ENCODE measurements at regions not wholly inside any gene's neighbourhood (a gene's known extent, or its start where the extent isn't known, plus 50 kb on each side); places are given as distances from the start of the nearest gene placed in this dataset.

DNA sequence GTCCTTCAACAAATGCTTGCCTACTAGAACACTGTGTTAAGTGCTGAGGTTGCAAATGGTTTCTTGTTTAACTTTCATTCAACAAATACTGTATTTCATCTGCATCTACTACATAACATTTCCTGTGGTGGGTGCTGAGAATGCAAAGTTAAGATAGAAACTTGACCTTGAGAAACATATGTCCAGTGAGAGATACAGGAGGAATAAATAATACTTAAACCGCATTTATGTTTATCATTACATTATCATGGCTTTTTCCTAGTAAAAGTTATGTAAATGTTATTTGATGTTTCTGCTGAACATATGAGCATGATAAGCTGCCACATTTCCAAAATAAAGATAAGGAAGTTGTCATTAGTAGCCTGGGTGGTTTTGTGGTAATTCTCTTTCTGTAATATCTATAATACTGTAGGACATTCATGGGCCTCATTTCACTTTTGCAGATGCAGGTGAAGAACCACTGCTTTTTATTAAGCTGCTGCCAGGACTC lies 590.4 kb downstream of the PLPP3 start:
- TF ChIP-seq EZH2phosphoT487 (IDR thresholded peaks at IDR 0.05; ENCODE audit: low read depth), result no peak
- TF ChIP-seq, protein P1, sequence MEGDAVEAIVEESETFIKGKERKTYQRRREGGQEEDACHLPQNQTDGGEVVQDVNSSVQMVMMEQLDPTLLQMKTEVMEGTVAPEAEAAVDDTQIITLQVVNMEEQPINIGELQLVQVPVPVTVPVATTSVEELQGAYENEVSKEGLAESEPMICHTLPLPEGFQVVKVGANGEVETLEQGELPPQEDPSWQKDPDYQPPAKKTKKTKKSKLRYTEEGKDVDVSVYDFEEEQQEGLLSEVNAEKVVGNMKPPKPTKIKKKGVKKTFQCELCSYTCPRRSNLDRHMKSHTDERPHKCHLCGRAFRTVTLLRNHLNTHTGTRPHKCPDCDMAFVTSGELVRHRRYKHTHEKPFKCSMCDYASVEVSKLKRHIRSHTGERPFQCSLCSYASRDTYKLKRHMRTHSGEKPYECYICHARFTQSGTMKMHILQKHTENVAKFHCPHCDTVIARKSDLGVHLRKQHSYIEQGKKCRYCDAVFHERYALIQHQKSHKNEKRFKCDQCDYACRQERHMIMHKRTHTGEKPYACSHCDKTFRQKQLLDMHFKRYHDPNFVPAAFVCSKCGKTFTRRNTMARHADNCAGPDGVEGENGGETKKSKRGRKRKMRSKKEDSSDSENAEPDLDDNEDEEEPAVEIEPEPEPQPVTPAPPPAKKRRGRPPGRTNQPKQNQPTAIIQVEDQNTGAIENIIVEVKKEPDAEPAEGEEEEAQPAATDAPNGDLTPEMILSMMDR (IDR thresholded peaks at IDR 0.05; ENCODE audit: low read depth, low read length), result no peak
- no peaks in the 10 kb centered on the region for H4K20me1 ChIP-seq (ENCODE audit: insufficient read depth, low read length)

DNA sequence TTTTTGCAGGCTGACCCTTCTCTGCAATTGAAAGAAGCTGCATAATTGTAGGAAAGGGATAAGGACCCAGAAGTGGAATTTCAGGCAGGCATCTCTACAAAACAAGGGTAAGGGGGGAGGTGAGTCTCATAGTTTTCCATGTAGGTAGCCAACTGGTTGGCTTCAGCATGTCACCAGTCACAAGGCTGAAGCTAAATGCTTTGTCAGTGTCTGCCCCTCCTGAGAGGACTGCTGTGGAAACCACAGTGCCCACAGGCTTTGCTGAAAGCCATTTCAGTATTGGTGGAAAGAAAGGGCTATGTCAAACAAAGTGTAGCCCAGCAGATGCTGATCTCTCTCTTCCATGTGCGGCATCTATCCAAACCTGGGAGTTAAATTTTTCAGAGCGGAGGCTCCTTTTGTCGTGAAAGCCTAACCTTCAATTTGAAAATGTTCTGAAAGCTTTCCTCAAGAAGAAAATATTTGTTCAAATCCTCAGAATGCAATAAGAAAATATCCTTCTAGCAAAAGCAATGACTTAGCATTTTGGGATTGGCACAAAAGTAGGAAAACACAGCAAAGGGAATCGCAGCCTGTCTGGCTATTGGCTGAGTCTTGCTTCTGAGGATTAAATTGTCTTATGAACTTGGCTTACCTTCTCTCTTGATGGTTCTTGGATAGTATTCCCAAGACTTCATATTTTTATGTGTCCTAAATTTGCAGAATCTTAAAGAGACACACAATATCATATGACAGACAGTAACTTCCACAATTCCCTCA lies 591.7 kb downstream of the PLPP3 start:
- no peaks in the 10 kb centered on the region for H3K9me3 ChIP-seq (ENCODE audit: insufficient read depth, low read length)
- H3K4me1 ChIP-seq (ENCODE audit: low read length), result no peaks in the 10 kb centered on the region
- TF ChIP-seq, protein P1 (IDR thresholded peaks at IDR 0.05; ENCODE audit: low read depth, low read length), result no peak
- TF ChIP-seq EZH2phosphoT487 (IDR thresholded peaks at IDR 0.05; ENCODE audit: low read depth), result no peak
- H3K79me2 ChIP-seq (ENCODE audit: low read length), result no peaks in the 10 kb centered on the region
- no peaks in the 10 kb centered on the region for H3K27me3 ChIP-seq (ENCODE audit: low read depth, low read length)
- no peaks in the 10 kb centered on the region for H4K20me1 ChIP-seq (ENCODE audit: insufficient read depth, low read length)
- H3K4me3 ChIP-seq (ENCODE audit: low read length), result no peak overlapping the region
- H3K4me2 ChIP-seq (ENCODE audit: low read length), result no peak overlapping the region
- H3K9ac ChIP-seq (ENCODE audit: low read length), result no peak overlapping the region
- H3K27ac ChIP-seq (ENCODE audit: low read length), result no peak overlapping the region
- H2AFZ ChIP-seq (ENCODE audit: low read depth, low read length), result no peak overlapping the region
- H3K36me3 ChIP-seq (replicated peaks; ENCODE audit: low read depth, low read length), result no peaks in the 10 kb centered on the region

More for the DNA sequence above, 590.4 kb downstream of the PLPP3 start:
- Histone ChIP-seq H3K9ac (ENCODE audit: low read length) (no peak overlapping the region), H3K36me3 (replicated peaks; ENCODE audit: low read depth, low read length) (no peaks in the 10 kb centered on the region), H3K4me2 (ENCODE audit: low read length) (no peak overlapping the region), H3K27me3 (ENCODE audit: low read depth, low read length) (no peaks in the 10 kb centered on the region), H3K27ac (ENCODE audit: low read length) (no peak overlapping the region), H3K9me3 (ENCODE audit: insufficient read depth, low read length) (no peaks in the 10 kb centered on the region), H3K4me1 (ENCODE audit: low read length) (no peaks in the 10 kb centered on the region), H2AFZ (ENCODE audit: low read depth, low read length) (no peak overlapping the region), H3K4me3 (ENCODE audit: low read length) (no peak overlapping the region), H3K79me2 (ENCODE audit: low read length) (no peaks in the 10 kb centered on the region)

DNA sequence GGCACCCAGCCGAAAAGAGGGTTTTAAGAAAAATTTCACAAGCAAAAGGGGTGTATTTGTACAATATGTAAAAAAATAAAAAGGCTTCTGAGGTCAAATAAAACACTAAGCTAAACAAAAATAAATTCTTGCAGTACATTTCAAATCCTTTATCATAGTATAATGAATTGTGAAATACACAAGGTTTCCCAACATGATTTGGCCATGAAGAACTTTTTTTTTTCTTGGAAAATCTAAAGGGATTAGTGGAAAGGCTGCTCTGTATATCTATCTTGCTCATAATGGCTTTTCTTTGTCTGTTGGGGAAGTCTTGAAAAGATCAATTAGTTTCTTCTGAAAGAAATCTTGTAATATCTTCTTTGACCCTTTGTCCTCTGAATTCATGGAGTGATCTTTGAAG lies 593.4 kb downstream of the PLPP3 start:
- Histone ChIP-seq H3K9ac (ENCODE audit: low read length) (no peak overlapping the region), H3K4me1 (ENCODE audit: low read length) (no peaks in the 10 kb centered on the region), H2AFZ (ENCODE audit: low read depth, low read length) (no peak overlapping the region), H3K36me3 (replicated peaks; ENCODE audit: low read depth, low read length) (no peaks in the 10 kb centered on the region), H3K4me2 (ENCODE audit: low read length) (no peak overlapping the region), H4K20me1 (ENCODE audit: insufficient read depth, low read length) (no peaks in the 10 kb centered on the region), H3K27ac (ENCODE audit: low read length) (no peak overlapping the region), H3K27me3 (ENCODE audit: low read depth, low read length) (no peaks in the 10 kb centered on the region), H3K9me3 (ENCODE audit: insufficient read depth, low read length) (no peaks in the 10 kb centered on the region), H3K79me2 (ENCODE audit: low read length) (no peaks in the 10 kb centered on the region), H3K4me3 (ENCODE audit: low read length) (no peak overlapping the region)
- TF ChIP-seq EZH2phosphoT487 (IDR thresholded peaks at IDR 0.05; ENCODE audit: low read depth), result no peak
- TF ChIP-seq, protein P1 (IDR thresholded peaks at IDR 0.05; ENCODE audit: low read depth, low read length), result no peak

DNA sequence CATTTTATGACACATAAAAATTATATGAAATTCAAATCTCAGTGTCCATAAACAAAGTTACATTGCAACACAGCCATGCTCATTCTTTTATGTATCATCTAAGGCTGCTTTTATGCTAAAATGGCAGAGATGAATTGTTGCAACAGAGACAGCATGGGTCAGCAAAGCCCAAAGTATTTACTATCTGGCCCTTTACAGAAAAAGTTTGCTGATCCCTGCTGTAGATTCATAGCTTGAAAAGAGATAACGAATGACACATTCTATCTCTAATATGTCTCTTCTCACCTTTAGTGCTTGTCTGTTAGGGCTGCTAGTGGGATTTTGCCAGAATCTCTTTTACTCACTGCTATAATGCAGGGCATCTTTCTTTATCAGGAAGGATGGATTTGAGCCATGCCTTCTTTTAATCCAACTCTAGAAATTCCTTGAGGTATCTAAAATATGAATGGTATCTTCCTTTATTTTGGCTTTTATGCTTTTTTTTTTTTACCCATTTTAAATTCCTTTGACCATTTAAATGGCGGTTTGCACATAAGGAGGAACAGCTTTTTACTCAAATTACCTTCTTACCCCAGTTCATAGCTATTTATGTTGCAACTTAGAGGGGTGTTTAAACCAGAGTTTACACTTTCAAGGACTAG lies 598.2 kb downstream of the PLPP3 start:
- H4K20me1 ChIP-seq (ENCODE audit: insufficient read depth, low read length), result no peaks in the 10 kb centered on the region
- no peak overlapping the region for H3K27ac ChIP-seq (ENCODE audit: low read length)
- no peak overlapping the region for H3K4me2 ChIP-seq (ENCODE audit: low read length)
- H3K27me3 ChIP-seq (ENCODE audit: low read depth, low read length), result no peaks in the 10 kb centered on the region
- no peaks in the 10 kb centered on the region for H3K9me3 ChIP-seq (ENCODE audit: insufficient read depth, low read length)
- no peaks in the 10 kb centered on the region for H3K79me2 ChIP-seq (ENCODE audit: low read length)
- H3K9ac ChIP-seq (ENCODE audit: low read length), result no peak overlapping the region
- TF ChIP-seq EZH2phosphoT487 (IDR thresholded peaks at IDR 0.05; ENCODE audit: low read depth), result no peak
- TF ChIP-seq, protein P1 (IDR thresholded peaks at IDR 0.05; ENCODE audit: low read depth, low read length), result no peak
- no peaks in the 10 kb centered on the region for H3K4me1 ChIP-seq (ENCODE audit: low read length)
- no peak overlapping the region for H3K4me3 ChIP-seq (ENCODE audit: low read length)
- H2AFZ ChIP-seq (ENCODE audit: low read depth, low read length), result no peak overlapping the region
- no peaks in the 10 kb centered on the region for H3K36me3 ChIP-seq (replicated peaks; ENCODE audit: low read depth, low read length)

All from OCI-LY3 (cell line).